Umbilical cord (tissue), 1 donor: ENCODE measurements at regions not wholly inside any gene's neighbourhood (a gene's known extent, or its start where the extent isn't known, plus 50 kb on each side); places are given as distances from the start of the nearest gene placed in this dataset.

Experiments
- DNase-seq: peaks from one replicate; pipeline ENCODE4 v3.0.0-alpha.2; 2015; ENCODE audit warnings: low spot score

- peak; percentile 91 for DNase-seq
These were observed 236.9 kb downstream of the AR start for GRCh38 chrX:67780694-67781109.

- no peak for DNase-seq
These were observed 237.3 kb downstream of the AR start for GRCh38 chrX:67781132-67781531.

DNA sequence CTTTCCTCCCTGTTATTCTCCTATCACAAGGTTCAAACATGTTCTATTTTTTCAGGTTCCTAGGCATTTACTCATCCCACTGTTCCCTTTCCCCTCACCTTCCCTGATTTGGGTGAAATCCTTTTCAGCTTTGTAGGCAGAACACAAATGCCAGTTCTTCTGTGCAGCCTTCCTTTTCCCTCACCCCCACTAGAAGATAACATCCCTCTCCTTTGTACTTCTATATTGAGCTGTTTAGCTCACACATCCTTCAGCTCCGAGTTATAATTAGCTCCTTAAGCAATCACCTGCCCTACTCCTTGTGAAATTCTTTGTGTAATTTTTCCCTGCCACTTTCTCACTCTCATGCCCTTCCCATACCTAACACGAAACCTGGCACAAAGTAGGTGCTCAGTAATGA, 240.9 kb downstream of the AR start:
- no peak for DNase-seq

DNA sequence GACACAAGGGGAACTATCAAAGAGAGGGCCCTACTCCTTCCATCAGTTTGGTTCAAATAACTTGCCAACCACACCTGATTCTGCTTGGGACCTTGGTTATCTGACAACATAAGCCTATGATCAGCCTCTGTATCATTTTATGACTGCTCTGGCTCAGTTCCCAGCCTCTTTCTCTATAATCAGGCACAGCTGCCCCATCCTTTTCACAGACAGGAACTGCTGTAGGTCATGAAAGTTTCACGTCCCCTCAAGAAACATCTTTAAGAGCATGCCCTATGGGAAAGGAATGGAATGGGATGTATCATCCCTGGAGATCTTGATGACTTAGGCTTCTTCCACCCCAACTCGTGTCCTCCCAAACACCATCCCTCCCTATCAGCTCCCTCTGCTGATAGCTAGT, 243.4 kb downstream of the AR start:
- DNase-seq: peak; percentile 31

GRCh38 chrX:67789536-67789935, 245.7 kb downstream of the AR start:
- no peak for DNase-seq
